ENCODE measurements at regions not wholly inside any gene's neighbourhood (a gene's known extent, or its start where the extent isn't known, plus 50 kb on each side); places are given as distances from the start of the nearest gene placed in this dataset.

DNA sequence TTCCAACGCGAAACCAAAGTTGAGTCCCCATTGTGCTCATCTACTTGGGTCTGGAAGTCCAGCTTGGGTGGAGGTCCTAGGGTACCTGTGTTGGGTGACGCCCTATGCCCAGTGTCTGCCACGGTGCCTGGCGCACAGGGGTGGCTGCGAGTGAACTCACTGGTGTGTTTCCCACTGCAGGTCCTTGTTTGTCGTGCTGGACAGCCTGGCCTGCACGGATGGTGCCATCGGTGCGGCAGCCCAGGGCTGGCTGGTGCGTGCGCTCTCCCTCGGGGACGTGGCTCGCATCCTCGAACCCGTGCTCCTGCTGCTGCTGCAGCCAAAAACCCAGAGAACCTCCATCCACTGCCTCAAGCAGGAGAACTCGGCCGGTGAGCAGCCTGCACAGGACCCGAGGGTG is 80.4 kb upstream of the MORC3 start:
- Histone ChIP-seq H3K4me3 (ENCODE audit: low read length in 2 of 2) (no peak overlapping the region), H3K9me3 (ENCODE audit: control insufficient read depth, low read length) (no peaks in the 10 kb centered on the region), H3K27me3 (ENCODE audit: control insufficient read depth in 1 of 2, insufficient read depth in 2 of 2, low read length in 1 of 2) (no peaks in the 10 kb centered on the region), H3K4me1 (ENCODE audit: control insufficient read depth in 1 of 2, insufficient read depth in 2 of 2, low read length in 2 of 2) (no peaks in the 10 kb centered on the region), H3K27ac (ENCODE audit: low read depth in 1 of 2, low read length in 2 of 2) (no peak overlapping the region), H3K36me3 (ENCODE audit: control insufficient read depth in 1 of 2, insufficient read depth in 2 of 2, low read length in 1 of 2) (peaks cover 2 to 4% of the 10 kb centered on the region in 2 donors)
- DNase-seq (no peak), ATAC-seq (ENCODE audit: low FRiP score) (no peak)
- WGBS, 2 donors: 92 to 95% methylated on average over 20 of the region's 20 CpGs
- intact Hi-C loops (cut with DNase I): no loop called here

GRCh38 chr21:36241717-36242116 is 78.3 kb upstream of the MORC3 start:
- intact Hi-C loops (cut with DNase I): no loop called here
- H3K4me3 ChIP-seq (ENCODE audit: low read length in 2 of 2): no peak overlapping the region
- H3K36me3 ChIP-seq (ENCODE audit: control insufficient read depth in 1 of 2, insufficient read depth in 2 of 2, low read length in 1 of 2): peaks cover 2 to 4% of the 10 kb centered on the region in 2 donors
- H3K27me3 ChIP-seq (ENCODE audit: control insufficient read depth in 1 of 2, insufficient read depth in 2 of 2, low read length in 1 of 2): no peaks in the 10 kb centered on the region
- no peak overlapping the region for H3K27ac ChIP-seq (ENCODE audit: low read depth in 1 of 2, low read length in 2 of 2)
- no peaks in the 10 kb centered on the region for H3K4me1 ChIP-seq (ENCODE audit: control insufficient read depth in 1 of 2, insufficient read depth in 2 of 2, low read length in 2 of 2)
- H3K9me3 ChIP-seq (ENCODE audit: control insufficient read depth, low read length): no peaks in the 10 kb centered on the region
- ATAC-seq (ENCODE audit: low FRiP score) (no peak), DNase-seq (no peak)
- 95 to 100% methylated on average over 3 of the region's 3 CpGs for whole genome bisulfite sequencing, 2 donors

DNA sequence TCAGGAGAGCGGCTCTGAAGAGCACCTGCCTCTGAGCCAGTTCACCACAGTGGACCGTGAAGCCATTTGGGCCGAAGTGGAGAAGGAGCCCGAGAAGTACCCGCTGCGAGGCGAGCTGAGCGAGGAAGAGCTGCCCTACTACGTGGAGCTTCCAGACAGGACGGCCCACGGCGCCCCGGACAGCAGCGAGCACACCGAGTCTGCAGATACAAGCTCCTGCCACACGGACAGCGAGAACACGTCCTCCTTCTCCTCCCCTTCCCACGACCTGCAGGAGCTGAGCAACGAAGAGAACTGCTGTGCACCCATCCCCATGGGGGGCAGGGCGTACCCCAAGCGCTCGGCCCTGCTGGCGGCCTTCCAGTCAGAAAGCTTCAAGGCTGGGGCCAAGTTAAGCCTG is 74.9 kb upstream of the MORC3 start:
- 93 to 95% methylated on average over 22 to 24 of the region's 24 CpGs for WGBS, 2 donors
- DNase-seq: no peak
- intact Hi-C loops (cut with DNase I): no loop called here
- no peaks in the 10 kb centered on the region for H3K27me3 ChIP-seq (ENCODE audit: control insufficient read depth in 1 of 2, insufficient read depth in 2 of 2, low read length in 1 of 2)
- H3K9me3 ChIP-seq (ENCODE audit: control insufficient read depth, low read length): no peaks in the 10 kb centered on the region
- no peak overlapping the region for H3K4me3 ChIP-seq (ENCODE audit: low read length in 2 of 2)
- no peaks in the 10 kb centered on the region for H3K4me1 ChIP-seq (ENCODE audit: control insufficient read depth in 1 of 2, insufficient read depth in 2 of 2, low read length in 2 of 2)
- ATAC-seq (ENCODE audit: low FRiP score): no peak
- H3K36me3 ChIP-seq (ENCODE audit: control insufficient read depth in 1 of 2, insufficient read depth in 2 of 2, low read length in 1 of 2): no peaks in the 10 kb centered on the region
- no peak overlapping the region for H3K27ac ChIP-seq (ENCODE audit: low read depth in 1 of 2, low read length in 2 of 2)

DNA sequence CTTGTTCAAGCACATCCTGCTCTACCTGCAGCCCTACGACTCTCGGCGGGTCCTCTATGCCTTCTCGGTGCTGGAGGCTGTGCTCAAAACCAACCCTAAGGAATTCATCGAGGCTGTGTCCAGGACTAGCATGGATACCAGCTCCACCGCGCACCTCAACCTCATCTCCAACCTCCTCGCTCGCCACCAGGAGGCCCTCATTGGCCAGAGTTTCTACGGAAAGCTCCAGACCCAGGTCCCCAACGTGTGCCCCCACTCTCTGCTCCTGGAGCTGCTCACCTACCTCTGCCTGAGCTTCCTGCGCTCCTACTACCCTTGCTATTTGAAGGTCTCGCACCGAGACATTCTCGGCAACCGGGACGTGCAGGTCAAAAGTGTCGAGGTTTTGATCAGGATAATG is 74.3 kb upstream of the MORC3 start:
- DNase-seq (no peak), ATAC-seq (ENCODE audit: low FRiP score) (no peak)
- H3K36me3 ChIP-seq (ENCODE audit: control insufficient read depth in 1 of 2, insufficient read depth in 2 of 2, low read length in 1 of 2): no peaks in the 10 kb centered on the region
- intact Hi-C loops (cut with DNase I): no loop called here
- H3K4me1 ChIP-seq (ENCODE audit: control insufficient read depth in 1 of 2, insufficient read depth in 2 of 2, low read length in 2 of 2): no peaks in the 10 kb centered on the region
- H3K27ac ChIP-seq (ENCODE audit: low read depth in 1 of 2, low read length in 2 of 2): no peak overlapping the region
- no peaks in the 10 kb centered on the region for H3K27me3 ChIP-seq (ENCODE audit: control insufficient read depth in 1 of 2, insufficient read depth in 2 of 2, low read length in 1 of 2)
- H3K9me3 ChIP-seq (ENCODE audit: control insufficient read depth, low read length): no peaks in the 10 kb centered on the region
- WGBS, 2 donors: 96 to 99% methylated on average over 18 of the region's 18 CpGs
- no peak overlapping the region for H3K4me3 ChIP-seq (ENCODE audit: low read length in 2 of 2)

- Histone ChIP-seq H3K4me3 (ENCODE audit: low read length in 2 of 2) (no peak overlapping the region), H3K4me1 (ENCODE audit: control insufficient read depth in 1 of 2, insufficient read depth in 2 of 2, low read length in 2 of 2) (no peaks in the 10 kb centered on the region), H3K9me3 (ENCODE audit: control insufficient read depth, low read length) (no peaks in the 10 kb centered on the region), H3K36me3 (ENCODE audit: control insufficient read depth in 1 of 2, insufficient read depth in 2 of 2, low read length in 1 of 2) (no peaks in the 10 kb centered on the region), H3K27ac (ENCODE audit: low read depth in 1 of 2, low read length in 2 of 2) (no peak overlapping the region), H3K27me3 (ENCODE audit: control insufficient read depth in 1 of 2, insufficient read depth in 2 of 2, low read length in 1 of 2) (no peaks in the 10 kb centered on the region)
- 78 to 79% methylated on average over 23 of the region's 23 CpGs for WGBS, 2 donors
- intact Hi-C loops (cut with DNase I): no loop called here
- ATAC-seq (ENCODE audit: low FRiP score) (no peak), DNase-seq (no peak)
Observed at GRCh38 chr21:36246080-36246631, 73.8 kb upstream of the MORC3 start.

GRCh38 chr21:36247316-36248010 is 72.5 kb upstream of the MORC3 start:
- Histone ChIP-seq H3K27ac (ENCODE audit: low read depth in 1 of 2, low read length in 2 of 2) (no peak overlapping the region), H3K4me1 (ENCODE audit: control insufficient read depth in 1 of 2, insufficient read depth in 2 of 2, low read length in 2 of 2) (no peaks in the 10 kb centered on the region), H3K36me3 (ENCODE audit: control insufficient read depth in 1 of 2, insufficient read depth in 2 of 2, low read length in 1 of 2) (no peaks in the 10 kb centered on the region), H3K9me3 (ENCODE audit: control insufficient read depth, low read length) (no peaks in the 10 kb centered on the region), H3K4me3 (ENCODE audit: low read length in 2 of 2) (no peak overlapping the region), H3K27me3 (ENCODE audit: control insufficient read depth in 1 of 2, insufficient read depth in 2 of 2, low read length in 1 of 2) (no peaks in the 10 kb centered on the region)
- ATAC-seq (ENCODE audit: low FRiP score) (no peak), DNase-seq (no peak)
- intact Hi-C loops (cut with DNase I): no loop called here
- 74 to 78% methylated on average over 8 of the region's 8 CpGs for WGBS, 2 donors

DNA sequence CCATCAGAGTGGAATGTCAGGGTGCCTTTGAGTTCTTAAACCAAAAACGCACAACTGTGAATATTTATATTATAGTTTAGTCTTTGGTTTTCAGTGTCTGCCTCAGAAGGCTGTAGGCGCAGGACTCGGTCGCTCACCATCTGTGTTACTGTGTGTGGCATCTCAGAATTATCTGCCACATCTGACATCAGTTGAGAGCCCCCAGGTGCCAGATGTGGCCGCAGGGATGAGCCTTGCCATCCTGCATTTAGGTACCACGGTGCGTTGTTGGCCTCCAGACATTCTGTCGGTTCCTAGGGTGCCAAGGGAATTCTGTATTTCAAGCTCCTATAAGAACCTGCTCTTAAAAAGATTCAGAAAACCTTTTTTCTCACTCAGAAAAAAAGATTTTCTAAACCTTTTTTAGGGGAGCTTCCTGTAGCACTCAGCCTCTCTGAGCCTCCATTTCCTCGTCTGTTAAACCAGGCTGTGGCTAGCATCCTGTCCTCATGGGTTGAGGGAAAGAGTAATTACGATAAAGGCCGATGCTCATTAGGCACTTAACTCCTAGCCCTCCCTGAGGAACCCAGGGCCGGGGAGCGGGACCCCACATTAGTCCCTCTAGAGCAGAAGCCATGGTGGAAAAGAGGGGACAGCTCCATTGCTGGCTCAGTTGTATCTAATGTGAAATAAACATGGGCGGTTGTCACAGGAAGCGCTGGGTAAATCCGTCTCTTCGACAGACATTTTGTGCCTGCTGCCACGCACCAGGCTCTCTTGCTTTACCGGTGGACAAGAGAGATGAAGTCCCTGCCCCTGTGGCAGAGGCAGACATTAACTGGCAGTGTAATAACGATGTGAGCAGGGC is 70.2 kb upstream of the MORC3 start:
- intact Hi-C loops (cut with DNase I): no loop called here
- no peak overlapping the region for H3K4me3 ChIP-seq (ENCODE audit: low read length in 2 of 2)
- no peak for ATAC-seq (ENCODE audit: low FRiP score)
- H3K36me3 ChIP-seq (ENCODE audit: control insufficient read depth in 1 of 2, insufficient read depth in 2 of 2, low read length in 1 of 2): peaks cover 0 to 8% of the 10 kb centered on the region in 2 donors
- no peaks in the 10 kb centered on the region for H3K27me3 ChIP-seq (ENCODE audit: control insufficient read depth in 1 of 2, insufficient read depth in 2 of 2, low read length in 1 of 2)
- no peak overlapping the region for H3K27ac ChIP-seq (ENCODE audit: low read depth in 1 of 2, low read length in 2 of 2)
- no peak for DNase-seq
- 90% methylated on average over 20 of the region's 20 CpGs for WGBS, 2 donors
- H3K9me3 ChIP-seq (ENCODE audit: control insufficient read depth, low read length): no peaks in the 10 kb centered on the region
- no peaks in the 10 kb centered on the region for H3K4me1 ChIP-seq (ENCODE audit: control insufficient read depth in 1 of 2, insufficient read depth in 2 of 2, low read length in 2 of 2)

- 86 to 89% methylated on average over 17 of the region's 17 CpGs for WGBS, 2 donors
- H3K4me1 ChIP-seq (ENCODE audit: control insufficient read depth in 1 of 2, insufficient read depth in 2 of 2, low read length in 2 of 2): no peaks in the 10 kb centered on the region
Observed at GRCh38 chr21:36250423-36251075, 69.4 kb upstream of the MORC3 start.

More at GRCh38 chr21:36250423-36251075, 69.4 kb upstream of the MORC3 start:
- intact Hi-C loops (cut with DNase I): no loop called here
- Histone ChIP-seq H3K4me3 (ENCODE audit: low read length in 2 of 2) (no peak overlapping the region), H3K27ac (ENCODE audit: low read depth in 1 of 2, low read length in 2 of 2) (no peak overlapping the region), H3K27me3 (ENCODE audit: control insufficient read depth in 1 of 2, insufficient read depth in 2 of 2, low read length in 1 of 2) (no peaks in the 10 kb centered on the region), H3K9me3 (ENCODE audit: control insufficient read depth, low read length) (no peaks in the 10 kb centered on the region), H3K36me3 (ENCODE audit: control insufficient read depth in 1 of 2, insufficient read depth in 2 of 2, low read length in 1 of 2) (peaks cover 0 to 8% of the 10 kb centered on the region in 2 donors)
- ATAC-seq (ENCODE audit: low FRiP score) (no peak), DNase-seq (no peak)

All from aorta (tissue), 5 donors.